A673 (cell line): ENCODE measurements at regions not wholly inside any gene's neighbourhood (a gene's known extent, or its start where the extent isn't known, plus 50 kb on each side); places are given as distances from the start of the nearest gene placed in this dataset.

Experiments used
- EZH2 ChIP-seq: fragments of 200-600 bp; sonication (generic); IDR thresholded peaks from 2 replicates; pipeline ENCODE4 v1.6.1; 2017; ENCODE audit warnings: borderline replicate concordance, low read depth, mild to moderate bottlenecking, mixed read lengths, antibody characterized with exemption, low read length; ENCODE audit not compliant: poor library complexity, severe bottlenecking
- TF ChIP-seq, protein P1 (sequence below): fragments of 300-800, 200-600 bp; sonication (generic); conservative IDR thresholded peaks from 2 replicates; pipeline ENCODE4 v1.5.1; 2017; ENCODE audit warnings: low read depth, mild to moderate bottlenecking, antibody characterized with exemption, low read length, moderate library complexity, mixed read lengths

DNA sequence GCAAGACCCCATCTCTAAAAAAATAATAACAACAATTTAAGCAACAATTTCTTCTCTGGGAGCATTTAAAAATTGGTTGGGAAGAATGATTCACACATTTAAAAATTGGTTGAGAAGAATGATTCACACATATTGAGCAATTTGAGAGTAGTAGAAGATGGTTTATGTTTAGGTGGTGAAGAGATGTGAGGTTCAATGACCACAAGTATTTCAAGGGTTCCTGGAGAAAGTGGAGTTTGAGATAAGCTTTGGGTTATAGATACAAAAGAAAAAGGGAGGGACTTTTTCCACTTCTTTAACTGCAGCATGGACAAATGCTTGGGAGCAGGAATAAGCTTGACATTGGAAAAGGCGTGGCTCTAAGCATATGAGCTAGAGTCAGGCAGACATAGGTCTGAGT is 145.7 kb upstream of the NPHP3 start:
- TF ChIP-seq, protein P1, sequence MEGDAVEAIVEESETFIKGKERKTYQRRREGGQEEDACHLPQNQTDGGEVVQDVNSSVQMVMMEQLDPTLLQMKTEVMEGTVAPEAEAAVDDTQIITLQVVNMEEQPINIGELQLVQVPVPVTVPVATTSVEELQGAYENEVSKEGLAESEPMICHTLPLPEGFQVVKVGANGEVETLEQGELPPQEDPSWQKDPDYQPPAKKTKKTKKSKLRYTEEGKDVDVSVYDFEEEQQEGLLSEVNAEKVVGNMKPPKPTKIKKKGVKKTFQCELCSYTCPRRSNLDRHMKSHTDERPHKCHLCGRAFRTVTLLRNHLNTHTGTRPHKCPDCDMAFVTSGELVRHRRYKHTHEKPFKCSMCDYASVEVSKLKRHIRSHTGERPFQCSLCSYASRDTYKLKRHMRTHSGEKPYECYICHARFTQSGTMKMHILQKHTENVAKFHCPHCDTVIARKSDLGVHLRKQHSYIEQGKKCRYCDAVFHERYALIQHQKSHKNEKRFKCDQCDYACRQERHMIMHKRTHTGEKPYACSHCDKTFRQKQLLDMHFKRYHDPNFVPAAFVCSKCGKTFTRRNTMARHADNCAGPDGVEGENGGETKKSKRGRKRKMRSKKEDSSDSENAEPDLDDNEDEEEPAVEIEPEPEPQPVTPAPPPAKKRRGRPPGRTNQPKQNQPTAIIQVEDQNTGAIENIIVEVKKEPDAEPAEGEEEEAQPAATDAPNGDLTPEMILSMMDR, result no peak
- no peak for TF ChIP-seq EZH2
